ENCODE measurements at regions not wholly inside any gene's neighbourhood (a gene's known extent, or its start where the extent isn't known, plus 50 kb on each side); places are given as distances from the start of the nearest gene placed in this dataset.

GRCh38 chr5:123819833-123820232 is 307.9 kb downstream of the CSNK1G3 start:
- no peak for DNase-seq (ENCODE audit: low spot score)
- Histone ChIP-seq H3K4me1 (ENCODE audit: insufficient read depth, low read length, poor library complexity, severe bottlenecking) (no peaks in the 10 kb centered on the region), H4K20me1 (ENCODE audit: insufficient read depth, low read length) (no peaks in the 10 kb centered on the region), H3K36me3 (ENCODE audit: insufficient read depth, low read length) (no peaks in the 10 kb centered on the region), H3K9me2 (ENCODE audit: insufficient read depth, low read length) (no peaks in the 10 kb centered on the region), H3K79me2 (ENCODE audit: insufficient read depth, low read depth, low read length) (no peaks in the 10 kb centered on the region), H3K4me2 (ENCODE audit: low read length) (no peak overlapping the region), H3K27ac (ENCODE audit: low read depth, low read length, poor library complexity, severe bottlenecking) (no peak overlapping the region), H3K9me3 (ENCODE audit: low read length) (no peaks in the 10 kb centered on the region), H3K4me3 (ENCODE audit: low read depth, low read length, poor library complexity, severe bottlenecking) (no peak overlapping the region), H2AFZ (ENCODE audit: low read length) (no peak overlapping the region)
- ChIA-PET CTCF (ENCODE audit: unreplicated experiment) (no interaction called here), POLR2A (no interaction called here)
- intact Hi-C loops (cut with micrococcal nuclease; ENCODE audit: unreplicated experiment), result no loop called here
- BruUV-seq (replicated peaks), result no TSS peak
- no peak for TF ChIP-seq EZH2phosphoT487 (IDR thresholded peaks at IDR 0.05; ENCODE audit: borderline replicate concordance, low read depth, low read length)
- TF ChIP-seq, protein P1, sequence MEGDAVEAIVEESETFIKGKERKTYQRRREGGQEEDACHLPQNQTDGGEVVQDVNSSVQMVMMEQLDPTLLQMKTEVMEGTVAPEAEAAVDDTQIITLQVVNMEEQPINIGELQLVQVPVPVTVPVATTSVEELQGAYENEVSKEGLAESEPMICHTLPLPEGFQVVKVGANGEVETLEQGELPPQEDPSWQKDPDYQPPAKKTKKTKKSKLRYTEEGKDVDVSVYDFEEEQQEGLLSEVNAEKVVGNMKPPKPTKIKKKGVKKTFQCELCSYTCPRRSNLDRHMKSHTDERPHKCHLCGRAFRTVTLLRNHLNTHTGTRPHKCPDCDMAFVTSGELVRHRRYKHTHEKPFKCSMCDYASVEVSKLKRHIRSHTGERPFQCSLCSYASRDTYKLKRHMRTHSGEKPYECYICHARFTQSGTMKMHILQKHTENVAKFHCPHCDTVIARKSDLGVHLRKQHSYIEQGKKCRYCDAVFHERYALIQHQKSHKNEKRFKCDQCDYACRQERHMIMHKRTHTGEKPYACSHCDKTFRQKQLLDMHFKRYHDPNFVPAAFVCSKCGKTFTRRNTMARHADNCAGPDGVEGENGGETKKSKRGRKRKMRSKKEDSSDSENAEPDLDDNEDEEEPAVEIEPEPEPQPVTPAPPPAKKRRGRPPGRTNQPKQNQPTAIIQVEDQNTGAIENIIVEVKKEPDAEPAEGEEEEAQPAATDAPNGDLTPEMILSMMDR (conservative IDR thresholded peaks at IDR 0.05; ENCODE audit: low read length), result no peak

DNA sequence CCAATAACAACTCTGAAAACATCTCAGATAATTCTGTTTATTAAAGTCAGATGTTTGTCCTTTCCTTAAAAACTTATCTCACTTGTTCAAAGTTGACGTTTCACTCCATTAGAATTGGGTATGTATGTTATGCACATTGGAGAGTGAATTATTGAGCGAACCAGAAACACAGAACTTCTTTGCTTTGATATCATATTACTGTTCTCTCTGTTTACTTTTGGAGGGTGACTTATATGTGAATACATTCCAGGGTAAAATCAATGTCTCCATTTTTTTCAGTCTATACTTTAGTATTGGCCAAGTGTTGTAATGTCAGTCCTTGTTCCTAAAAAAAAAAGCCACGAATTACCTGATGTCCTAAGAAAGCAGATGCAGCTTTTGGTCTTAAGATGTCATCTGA is 307.4 kb downstream of the CSNK1G3 start:
- Histone ChIP-seq H3K4me2 (ENCODE audit: low read length) (no peak overlapping the region), H2AFZ (ENCODE audit: low read length) (no peak overlapping the region), H3K27ac (ENCODE audit: low read depth, low read length, poor library complexity, severe bottlenecking) (no peak overlapping the region), H3K4me3 (ENCODE audit: low read depth, low read length, poor library complexity, severe bottlenecking) (no peak overlapping the region), H3K9me2 (ENCODE audit: insufficient read depth, low read length) (no peaks in the 10 kb centered on the region), H4K20me1 (ENCODE audit: insufficient read depth, low read length) (no peaks in the 10 kb centered on the region), H3K9me3 (ENCODE audit: low read length) (no peaks in the 10 kb centered on the region), H3K79me2 (ENCODE audit: insufficient read depth, low read depth, low read length) (no peaks in the 10 kb centered on the region), H3K36me3 (ENCODE audit: insufficient read depth, low read length) (no peaks in the 10 kb centered on the region), H3K4me1 (ENCODE audit: insufficient read depth, low read length, poor library complexity, severe bottlenecking) (peaks cover 3% of the 10 kb centered on the region)
- no TSS peak for BruUV-seq (replicated peaks)
- DNase-seq (ENCODE audit: low spot score), result no peak
- TF ChIP-seq EZH2phosphoT487 (IDR thresholded peaks at IDR 0.05; ENCODE audit: borderline replicate concordance, low read depth, low read length), result no peak
- TF ChIP-seq, protein P1 (conservative IDR thresholded peaks at IDR 0.05; ENCODE audit: low read length), result no peak
- intact Hi-C loops (cut with micrococcal nuclease; ENCODE audit: unreplicated experiment), result no loop called here
- ChIA-PET CTCF (ENCODE audit: unreplicated experiment) (no interaction called here), POLR2A (no interaction called here)

GRCh38 chr5:123817267-123817666 is 305.3 kb downstream of the CSNK1G3 start:
- H3K4me3 ChIP-seq (ENCODE audit: low read depth, low read length, poor library complexity, severe bottlenecking), result no peak overlapping the region
- no peaks in the 10 kb centered on the region for H3K9me3 ChIP-seq (ENCODE audit: low read length)
- no peak for TF ChIP-seq EZH2phosphoT487 (IDR thresholded peaks at IDR 0.05; ENCODE audit: borderline replicate concordance, low read depth, low read length)
- TF ChIP-seq, protein P1 (conservative IDR thresholded peaks at IDR 0.05; ENCODE audit: low read length), result no peak
- H2AFZ ChIP-seq (ENCODE audit: low read length), result no peak overlapping the region
- ChIA-PET CTCF (ENCODE audit: unreplicated experiment) (no interaction called here), POLR2A (interaction anchor here (0.7 to 1.4 kb wide), 4 partner anchors 11 to 53 kb away, joined by 3 to 7 read pairs (median 3); no protein-coding TSS in a partner anchor)
- no peak overlapping the region for H3K27ac ChIP-seq (ENCODE audit: low read depth, low read length, poor library complexity, severe bottlenecking)
- no peaks in the 10 kb centered on the region for H4K20me1 ChIP-seq (ENCODE audit: insufficient read depth, low read length)
- H3K36me3 ChIP-seq (ENCODE audit: insufficient read depth, low read length), result no peaks in the 10 kb centered on the region
- H3K9me2 ChIP-seq (ENCODE audit: insufficient read depth, low read length), result no peaks in the 10 kb centered on the region
- no peak overlapping the region for H3K4me2 ChIP-seq (ENCODE audit: low read length)
- peaks cover 8% of the 10 kb centered on the region for H3K4me1 ChIP-seq (ENCODE audit: insufficient read depth, low read length, poor library complexity, severe bottlenecking)
- no TSS peak for BruUV-seq (replicated peaks)
- DNase-seq (ENCODE audit: low spot score), result no peak
- H3K79me2 ChIP-seq (ENCODE audit: insufficient read depth, low read depth, low read length), result no peaks in the 10 kb centered on the region
- intact Hi-C loops (cut with micrococcal nuclease; ENCODE audit: unreplicated experiment), result no loop called here
